ENCODE measurements at regions not wholly inside any gene's neighbourhood (a gene's known extent, or its start where the extent isn't known, plus 50 kb on each side); places are given as distances from the start of the nearest gene placed in this dataset.

- Histone ChIP-seq H3K4me1 (ENCODE audit: low read length) (no peaks in the 10 kb centered on the region), H2AFZ (ENCODE audit: low read length) (no peak overlapping the region), H3K4me2 (ENCODE audit: low read depth, low read length) (no peak overlapping the region), H3K27me3 (replicated peaks; ENCODE audit: insufficient read depth, low read length) (no peaks in the 10 kb centered on the region), H3F3A (ENCODE audit: insufficient read depth, low read length) (no peaks in the 10 kb centered on the region), H3K27ac (ENCODE audit: low read length) (no peak overlapping the region), H3K36me3 (replicated peaks; ENCODE audit: insufficient read depth, low read length) (no peaks in the 10 kb centered on the region), H3K9me2 (replicated peaks; ENCODE audit: insufficient read depth, low read length) (no peaks in the 10 kb centered on the region), H3K4me3 (ENCODE audit: low read length) (no peak overlapping the region), H3K9me3 (replicated peaks; ENCODE audit: insufficient read depth, low read length) (no peaks in the 10 kb centered on the region), H4K20me1 (ENCODE audit: insufficient read depth, low read length) (no peaks in the 10 kb centered on the region), H3K79me2 (ENCODE audit: low read length) (no peaks in the 10 kb centered on the region), H3K9ac (ENCODE audit: low read length) (no peak overlapping the region)
- no peak for DNase-seq
- no peak for TF ChIP-seq EZH2 (optimal IDR thresholded peaks at IDR 0.05; ENCODE audit: low read depth, low read length)
- TF ChIP-seq CTCF (IDR thresholded peaks at IDR 0.05; ENCODE audit: low read length), result no peak
Measured at GRCh38 chr21:34222031-34222335, 141.8 kb upstream of the KCNE2 start.

GRCh38 chr21:34223376-34223775 is 140.4 kb upstream of the KCNE2 start:
- H3K27ac ChIP-seq (ENCODE audit: low read length), result no peak overlapping the region
- H3K79me2 ChIP-seq (ENCODE audit: low read length), result no peaks in the 10 kb centered on the region
- H3K9me3 ChIP-seq (replicated peaks; ENCODE audit: insufficient read depth, low read length), result no peaks in the 10 kb centered on the region
- H3K4me2 ChIP-seq (ENCODE audit: low read depth, low read length), result no peak overlapping the region
- H3K36me3 ChIP-seq (replicated peaks; ENCODE audit: insufficient read depth, low read length), result no peaks in the 10 kb centered on the region
- H4K20me1 ChIP-seq (ENCODE audit: insufficient read depth, low read length), result no peaks in the 10 kb centered on the region
- no peak overlapping the region for H3K9ac ChIP-seq (ENCODE audit: low read length)
- DNase-seq, result no peak
- no peak overlapping the region for H3K4me3 ChIP-seq (ENCODE audit: low read length)
- no peaks in the 10 kb centered on the region for H3F3A ChIP-seq (ENCODE audit: insufficient read depth, low read length)
- no peaks in the 10 kb centered on the region for H3K4me1 ChIP-seq (ENCODE audit: low read length)
- H3K9me2 ChIP-seq (replicated peaks; ENCODE audit: insufficient read depth, low read length), result no peaks in the 10 kb centered on the region
- no peaks in the 10 kb centered on the region for H3K27me3 ChIP-seq (replicated peaks; ENCODE audit: insufficient read depth, low read length)
- H2AFZ ChIP-seq (ENCODE audit: low read length), result no peak overlapping the region
- TF ChIP-seq CTCF (IDR thresholded peaks at IDR 0.05; ENCODE audit: low read length) (no peak), EZH2phosphoT487 (IDR thresholded peaks at IDR 0.05; ENCODE audit: low read length) (no peak)

GRCh38 chr21:34227386-34227852 is 136.4 kb upstream of the KCNE2 start:
- Histone ChIP-seq H3K79me2 (ENCODE audit: low read length) (no peaks in the 10 kb centered on the region), H3K27ac (ENCODE audit: low read length) (no peak overlapping the region), H4K20me1 (ENCODE audit: insufficient read depth, low read length) (no peaks in the 10 kb centered on the region), H3K4me3 (ENCODE audit: low read length) (no peak overlapping the region), H3K4me1 (ENCODE audit: low read length) (no peaks in the 10 kb centered on the region), H3K9me3 (replicated peaks; ENCODE audit: insufficient read depth, low read length) (no peaks in the 10 kb centered on the region), H2AFZ (ENCODE audit: low read length) (no peak overlapping the region), H3K9ac (ENCODE audit: low read length) (no peak overlapping the region), H3K36me3 (replicated peaks; ENCODE audit: insufficient read depth, low read length) (no peaks in the 10 kb centered on the region), H3K27me3 (replicated peaks; ENCODE audit: insufficient read depth, low read length) (no peaks in the 10 kb centered on the region), H3F3A (ENCODE audit: insufficient read depth, low read length) (no peaks in the 10 kb centered on the region), H3K4me2 (ENCODE audit: low read depth, low read length) (no peak overlapping the region), H3K9me2 (replicated peaks; ENCODE audit: insufficient read depth, low read length) (no peaks in the 10 kb centered on the region)
- no peak for DNase-seq
- TF ChIP-seq EZH2phosphoT487 (IDR thresholded peaks at IDR 0.05; ENCODE audit: low read length), result no peak

- DNase-seq, result no peak
- Histone ChIP-seq H3K36me3 (replicated peaks; ENCODE audit: insufficient read depth, low read length) (no peaks in the 10 kb centered on the region), H3K27ac (ENCODE audit: low read length) (no peak overlapping the region), H4K20me1 (ENCODE audit: insufficient read depth, low read length) (no peaks in the 10 kb centered on the region), H3K4me3 (ENCODE audit: low read length) (no peak overlapping the region), H3K9ac (ENCODE audit: low read length) (no peak overlapping the region), H3K27me3 (replicated peaks; ENCODE audit: insufficient read depth, low read length) (no peaks in the 10 kb centered on the region), H3K79me2 (ENCODE audit: low read length) (no peaks in the 10 kb centered on the region), H3K9me3 (replicated peaks; ENCODE audit: insufficient read depth, low read length) (no peaks in the 10 kb centered on the region), H2AFZ (ENCODE audit: low read length) (no peak overlapping the region), H3K4me1 (ENCODE audit: low read length) (no peaks in the 10 kb centered on the region), H3F3A (ENCODE audit: insufficient read depth, low read length) (no peaks in the 10 kb centered on the region), H3K4me2 (ENCODE audit: low read depth, low read length) (no peak overlapping the region), H3K9me2 (replicated peaks; ENCODE audit: insufficient read depth, low read length) (no peaks in the 10 kb centered on the region)
- TF ChIP-seq CTCF (IDR thresholded peaks at IDR 0.05; ENCODE audit: low read length), result no peak
- TF ChIP-seq EZH2 (optimal IDR thresholded peaks at IDR 0.05; ENCODE audit: low read depth, low read length), result no peak
- no peak for TF ChIP-seq EZH2phosphoT487 (IDR thresholded peaks at IDR 0.05; ENCODE audit: low read length)
Measured at GRCh38 chr21:34228792-34229191, 135.0 kb upstream of the KCNE2 start.
